ENCODE measurements at regions not wholly inside any gene's neighbourhood (a gene's known extent, or its start where the extent isn't known, plus 50 kb on each side); places are given as distances from the start of the nearest gene placed in this dataset.

DNA sequence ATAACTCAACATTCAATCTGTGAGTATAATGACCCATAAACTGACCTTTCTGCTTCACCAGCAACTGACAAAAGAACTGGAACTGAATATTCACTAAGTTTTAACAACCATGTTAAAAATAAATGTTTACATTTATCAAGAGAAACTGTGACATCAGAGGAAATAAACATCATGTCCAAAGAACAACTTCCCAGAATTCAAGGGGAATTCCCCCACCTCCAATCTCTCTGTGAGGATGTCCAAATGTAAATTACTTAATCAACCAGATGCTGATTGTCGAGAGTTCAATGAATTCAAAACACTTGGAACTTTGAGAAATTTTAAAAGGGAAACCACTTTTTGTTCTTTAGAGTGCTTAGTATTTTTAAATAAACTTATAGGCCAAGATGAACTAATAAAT, 365.6 kb upstream of the ADGRL2 start:
- no peak for DNase-seq (ENCODE audit: low read depth, low spot score)

DNA sequence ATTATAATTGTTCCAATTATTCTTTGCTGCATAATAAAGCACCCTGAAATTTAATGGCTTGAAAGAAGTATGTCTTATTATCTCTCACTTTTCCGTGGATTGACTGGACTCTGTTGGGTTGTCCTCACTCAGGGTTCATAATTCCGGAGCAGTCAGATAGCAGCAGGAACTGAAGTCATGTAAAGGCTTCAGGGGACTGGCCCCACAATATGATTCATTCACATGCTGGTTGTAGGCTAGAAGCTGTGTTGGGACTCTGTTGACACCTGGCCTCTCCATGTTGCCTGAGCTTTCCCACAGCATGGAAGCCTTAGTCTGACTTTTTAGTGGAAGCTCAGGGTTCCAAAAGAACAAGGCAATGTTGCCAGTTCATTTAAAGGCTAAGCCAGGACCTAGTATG, 367.1 kb upstream of the ADGRL2 start:
- DNase-seq (ENCODE audit: low read depth, low spot score): no peak

GRCh38 chr1:81432654-81433109, 368.1 kb upstream of the ADGRL2 start:
- DNase-seq (ENCODE audit: low read depth, low spot score): no peak

DNA sequence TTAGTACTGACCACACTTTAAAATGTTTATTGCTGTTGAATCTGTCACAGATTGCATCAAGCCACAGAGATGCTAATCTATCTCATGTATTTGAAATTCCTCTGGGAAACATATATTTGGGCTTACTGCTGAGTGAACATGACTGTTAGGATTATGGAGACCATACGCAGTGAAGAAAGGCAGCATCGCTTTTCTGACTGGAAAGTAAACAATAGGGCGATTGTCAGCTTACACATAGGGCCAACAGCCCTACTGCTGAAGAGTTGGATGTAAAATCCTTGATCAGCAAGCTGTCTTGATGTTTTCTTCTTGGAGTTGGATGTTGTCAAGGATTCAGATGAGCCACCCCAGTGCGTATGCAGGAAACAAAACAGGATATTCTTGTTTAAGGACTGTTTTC, 368.7 kb upstream of the ADGRL2 start:
- no peak for DNase-seq (ENCODE audit: low read depth, low spot score)

- DNase-seq (ENCODE audit: low read depth, low spot score): no peak
Observed at GRCh38 chr1:81431624-81432000, 369.1 kb upstream of the ADGRL2 start.

DNA sequence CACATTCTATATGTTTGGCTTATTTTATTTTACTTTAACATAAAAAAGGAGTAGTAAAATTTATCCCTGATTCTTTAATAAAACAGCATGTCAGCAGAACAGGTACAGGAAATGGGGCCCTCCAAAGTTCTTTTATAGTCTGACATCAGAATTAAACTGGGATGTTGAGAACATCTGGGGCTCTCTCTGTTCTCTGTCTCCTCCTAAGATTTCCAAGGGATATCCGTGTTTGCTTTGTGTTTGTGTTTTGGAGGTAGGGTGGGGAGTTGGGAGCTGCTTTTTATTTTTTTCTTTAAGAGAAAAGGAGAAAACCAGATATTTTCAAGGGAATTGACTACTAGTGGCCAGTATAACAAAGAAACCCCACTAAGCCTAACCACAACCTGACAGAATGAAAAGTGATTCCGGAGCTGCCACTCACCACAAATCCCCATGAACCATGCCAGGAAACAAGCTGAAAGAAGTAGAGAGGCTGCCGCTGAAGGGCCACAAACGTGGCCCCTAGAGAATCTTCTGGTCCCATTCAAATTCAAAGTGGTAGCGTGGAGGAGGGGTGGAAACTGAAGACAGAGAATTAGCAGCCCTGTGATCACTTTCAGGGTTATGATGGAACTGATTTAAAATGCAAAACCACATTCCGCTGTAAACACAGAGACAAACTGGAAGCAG, 369.6 kb upstream of the ADGRL2 start:
- peak; percentile 58 for DNase-seq (ENCODE audit: low read depth, low spot score)

GRCh38 chr1:81430236-81430938, 370.3 kb upstream of the ADGRL2 start:
- DNase-seq (ENCODE audit: low read depth, low spot score): peak; percentile 81

DNA sequence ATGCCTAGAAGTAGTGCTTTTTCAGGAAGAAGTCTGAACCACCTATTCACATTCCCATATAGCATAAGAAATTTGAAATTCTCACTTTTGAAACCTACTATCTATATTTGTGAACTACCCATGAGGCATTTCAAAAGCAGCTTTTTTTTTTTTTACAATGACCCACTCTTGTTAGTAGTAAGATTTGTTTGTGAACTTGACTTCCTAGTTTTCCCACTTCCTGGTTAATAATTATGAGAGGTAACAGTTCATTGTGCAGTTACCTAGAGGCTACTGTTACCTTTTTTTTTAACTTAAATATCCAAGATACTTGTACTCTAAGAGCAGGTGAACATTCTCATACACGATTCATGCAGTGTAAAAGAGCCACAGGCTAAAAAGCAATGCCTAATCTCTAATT, 371.7 kb upstream of the ADGRL2 start:
- DNase-seq (ENCODE audit: low read depth, low spot score): no peak

GRCh38 chr1:81424816-81425215, 375.9 kb upstream of the ADGRL2 start:
- no peak for DNase-seq (ENCODE audit: low read depth, low spot score)

GRCh38 chr1:81424061-81424460, 376.7 kb upstream of the ADGRL2 start:
- DNase-seq (ENCODE audit: low read depth, low spot score): peak; percentile 47

DNA sequence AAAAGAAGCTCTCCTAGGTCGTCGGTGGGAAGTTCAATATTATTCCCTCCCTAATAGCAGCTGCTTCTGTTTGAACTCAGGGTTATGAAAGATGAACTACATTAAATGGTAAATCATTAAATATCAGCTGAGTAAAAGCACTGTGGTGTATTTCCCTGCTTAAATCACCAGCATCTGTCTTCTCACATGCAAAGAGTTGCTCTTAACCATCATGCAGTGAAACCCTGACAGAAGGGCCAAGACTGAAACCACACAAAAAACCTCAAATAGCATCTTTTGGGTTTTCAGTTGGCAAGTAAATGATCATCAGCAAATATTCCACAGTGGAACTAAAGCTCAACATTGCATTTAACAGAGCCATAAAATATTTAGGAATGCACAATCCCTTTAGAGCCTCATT, 380.0 kb upstream of the ADGRL2 start:
- no peak for DNase-seq (ENCODE audit: low read depth, low spot score)

DNA sequence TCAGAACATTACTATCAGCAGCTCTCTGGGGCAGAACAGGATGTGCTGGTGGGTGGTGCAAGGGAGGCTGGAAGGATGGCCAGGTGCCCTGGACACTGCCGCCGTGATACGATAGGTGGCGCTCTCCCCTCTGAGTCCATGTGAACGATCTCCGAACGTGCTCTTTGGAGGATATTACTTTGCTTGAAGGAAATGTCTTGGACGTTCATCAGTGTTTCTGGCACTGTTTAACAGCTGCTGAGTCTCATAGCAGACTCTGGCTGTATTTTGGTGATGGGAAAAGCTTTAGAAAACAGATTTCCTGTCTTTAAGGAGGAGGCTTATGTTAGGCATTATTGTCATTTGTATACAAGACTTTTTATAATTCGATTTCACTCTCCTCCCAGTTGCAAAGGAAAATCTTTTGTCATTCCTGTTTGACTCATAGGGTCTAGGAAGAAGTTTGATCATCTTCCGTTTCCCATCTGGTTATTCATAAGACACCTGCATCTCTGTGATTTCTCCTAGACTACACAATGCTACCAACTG, 386.2 kb upstream of the ADGRL2 start:
- peak; percentile 92 for DNase-seq (ENCODE audit: low read depth, low spot score)

- no peak for DNase-seq (ENCODE audit: low read depth, low spot score)
Observed at GRCh38 chr1:81412954-81413353, 387.8 kb upstream of the ADGRL2 start.

DNA sequence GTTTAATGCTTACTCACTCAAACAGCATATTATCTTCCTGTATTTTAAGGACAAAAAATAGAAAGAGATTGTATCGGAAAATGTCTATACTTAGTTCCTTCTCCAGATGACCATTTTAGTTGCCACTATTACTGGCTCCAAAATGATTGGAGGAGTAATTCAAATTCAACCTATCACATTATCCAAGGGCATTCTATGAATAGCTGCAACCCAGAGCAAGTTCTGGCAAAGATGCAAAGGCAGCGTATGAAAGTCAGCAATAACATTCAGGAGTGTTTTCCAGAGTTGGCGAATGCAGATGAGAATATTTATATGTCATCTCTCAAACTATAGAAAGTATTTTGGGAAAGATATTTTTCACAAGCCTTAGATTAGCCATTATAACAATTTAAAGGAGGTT, 389.8 kb upstream of the ADGRL2 start:
- no peak for DNase-seq (ENCODE audit: low read depth, low spot score)

- DNase-seq (ENCODE audit: low read depth, low spot score): peak; percentile 64
Observed at GRCh38 chr1:81410351-81410750, 390.4 kb upstream of the ADGRL2 start.

DNA sequence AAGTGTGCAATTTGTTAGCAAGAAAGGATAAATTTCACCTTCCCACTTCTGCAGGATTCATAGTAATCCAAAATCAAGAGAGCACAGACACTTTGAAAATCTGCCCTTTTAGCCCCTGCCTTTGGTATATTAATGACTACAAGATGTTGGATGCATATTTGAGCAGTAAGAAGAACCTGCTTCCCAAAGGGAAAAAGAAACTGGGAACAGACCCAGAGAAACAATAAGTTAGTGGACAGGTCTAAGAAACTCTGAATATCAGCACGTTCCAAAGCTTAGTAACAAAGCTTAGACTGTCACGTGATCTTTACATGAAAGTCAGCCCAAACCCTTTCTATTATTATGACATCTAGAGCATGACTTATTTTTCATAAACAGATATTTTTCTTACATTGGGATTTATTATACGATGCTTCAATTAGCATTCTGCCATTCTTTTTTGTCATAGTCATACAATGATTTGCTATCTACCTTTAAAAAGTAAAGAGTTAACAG, 390.9 kb upstream of the ADGRL2 start:
- no peak for DNase-seq (ENCODE audit: low read depth, low spot score)

GRCh38 chr1:81409262-81409661, 391.5 kb upstream of the ADGRL2 start:
- no peak for DNase-seq (ENCODE audit: low read depth, low spot score)

GRCh38 chr1:81408419-81408818, 392.3 kb upstream of the ADGRL2 start:
- DNase-seq (ENCODE audit: low read depth, low spot score): no peak

DNA sequence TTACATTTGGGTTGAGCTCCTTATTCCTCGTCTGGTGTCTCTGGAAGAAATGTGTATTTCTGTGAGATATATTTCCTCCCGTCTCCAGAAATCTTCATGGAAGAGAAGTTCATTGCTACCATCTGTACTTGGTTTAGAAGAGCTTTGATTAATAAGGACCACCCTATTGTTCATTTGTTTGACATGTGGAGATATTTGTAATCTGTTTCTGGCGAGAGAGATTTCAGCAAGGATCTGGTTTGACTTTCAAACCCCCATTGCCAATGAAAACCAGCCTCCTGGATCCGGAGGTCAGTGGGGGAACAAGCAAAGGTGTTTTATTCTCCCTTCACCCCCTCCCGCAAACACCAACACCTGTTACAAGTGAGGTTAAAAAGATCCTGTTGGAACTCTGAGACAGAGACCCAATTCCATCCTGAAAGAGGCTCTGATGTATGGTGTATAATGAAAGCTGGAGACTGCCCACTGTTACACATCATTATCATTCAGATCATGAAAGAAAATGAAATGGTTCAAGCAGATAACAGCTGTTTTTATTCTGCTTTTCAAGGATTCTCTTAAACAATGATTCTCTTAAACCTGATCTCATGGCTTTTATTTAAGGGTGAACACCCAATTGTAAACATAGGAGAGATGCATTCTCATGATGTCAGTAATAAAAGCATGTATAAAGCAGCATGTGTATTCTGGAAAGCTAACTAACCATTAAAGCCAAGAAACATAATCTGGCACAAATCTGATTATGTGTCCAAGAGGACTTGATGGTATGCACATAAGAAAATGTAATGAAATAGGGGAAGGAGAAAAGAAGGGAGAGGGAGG, 393.5 kb upstream of the ADGRL2 start:
- DNase-seq (ENCODE audit: low read depth, low spot score): no peak

DNA sequence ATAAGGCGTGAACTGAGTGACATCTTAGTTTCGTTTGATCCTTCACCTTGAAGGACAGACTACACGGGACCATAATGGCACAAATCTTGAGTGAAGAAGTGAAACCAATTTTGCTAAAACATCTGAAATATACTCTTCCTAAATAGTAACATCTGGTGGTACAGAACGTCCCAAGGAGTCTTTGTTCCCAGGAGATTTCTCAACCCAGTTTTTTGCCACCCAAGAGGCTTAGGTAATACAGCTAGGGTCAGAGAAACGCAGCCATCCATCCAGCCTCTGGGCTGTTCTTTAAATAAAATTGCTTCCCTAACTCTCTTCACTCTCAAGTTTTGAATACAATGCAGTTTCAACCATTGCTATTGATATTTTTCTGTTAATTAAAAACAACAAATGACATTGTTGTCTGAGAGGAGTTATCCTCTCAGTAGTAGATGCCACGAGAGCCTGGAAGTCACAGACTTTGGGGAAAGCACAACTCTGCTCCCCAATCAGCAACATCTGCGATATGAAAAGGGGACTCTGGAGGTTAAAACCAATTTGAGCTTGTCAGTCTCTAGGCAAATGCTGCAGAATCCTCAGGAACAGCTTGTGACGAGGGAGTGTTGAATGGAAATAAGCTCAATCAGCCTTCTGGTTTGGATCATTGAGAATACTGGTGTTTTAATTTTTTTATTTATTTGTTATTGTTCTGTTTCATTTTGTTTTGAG, 394.3 kb upstream of the ADGRL2 start:
- DNase-seq (ENCODE audit: low read depth, low spot score): no peak

DNA sequence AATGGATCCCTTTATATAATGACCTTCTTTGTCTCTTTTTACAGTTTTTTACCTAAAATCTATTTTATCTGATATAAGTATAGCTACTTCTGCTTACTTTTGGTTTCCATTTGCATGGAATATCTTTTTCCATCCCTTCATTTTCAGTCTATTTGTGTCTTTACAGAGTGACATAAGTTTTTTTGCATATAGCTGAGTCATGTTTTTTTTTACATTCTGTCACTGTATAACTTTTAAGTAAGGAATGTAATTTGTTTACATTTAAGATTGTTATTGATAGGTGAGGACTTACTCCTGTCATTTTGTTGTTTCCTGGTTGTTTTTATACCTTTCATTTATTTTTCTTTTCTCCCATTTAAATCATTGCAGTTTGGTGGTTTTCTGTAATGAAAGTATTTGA, 402.7 kb upstream of the ADGRL2 start:
- no peak for DNase-seq (ENCODE audit: low read depth, low spot score)

All from ELF-1 (cell line).